Keratinocyte (primary cell): ENCODE measurements at regions not wholly inside any gene's neighbourhood (a gene's known extent, or its start where the extent isn't known, plus 50 kb on each side); places are given as distances from the start of the nearest gene placed in this dataset.

Experiments used
- DNase-seq: peaks from one replicate; pipeline ENCODE4 v3.0.0-alpha.2; 2011; ENCODE audit warnings: low read depth, missing footprints, low spot score
- FAIRE-seq: peaks from 2 replicates; lab custom pipeline; 2011; peaks lifted over from hg19 to GRCh38; lab: Jason Lieb, UNC
- H2AFZ ChIP-seq: 2 replicates; pipeline ENCODE4 v1.6.0; 2012; ENCODE audit warnings: low read length, control low read depth, inconsistent platforms; ENCODE audit not compliant: control insufficient read depth
- H3K27ac ChIP-seq: 2 replicates; pipeline ENCODE4 v1.5.1; 2011; ENCODE audit warnings: low read length; ENCODE audit not compliant: control insufficient read depth, insufficient read depth
- H3K27me3 ChIP-seq: 3 replicates; pipeline ENCODE4 v1.6.0; 2011; ENCODE audit warnings: low read length; ENCODE audit not compliant: control insufficient read depth, insufficient read depth; ENCODE audit errors: extremely low read depth
- H3K36me3 ChIP-seq, 2 experiments: 2 replicates in 1 of 2; 3 replicates in 1 of 2; pipeline ENCODE4 v1.5.1; 2011; ENCODE audit warnings: low read length in 2 of 2, mild to moderate bottlenecking in 1 of 2; ENCODE audit not compliant: control insufficient read depth in 2 of 2, insufficient read depth in 2 of 2; ENCODE audit errors: extremely low read depth in 1 of 2
- H3K4me1 ChIP-seq: 3 replicates; pipeline ENCODE4 v1.5.1; 2011; ENCODE audit warnings: low read length; ENCODE audit not compliant: control insufficient read depth, insufficient read depth; ENCODE audit errors: extremely low read depth
- H3K4me2 ChIP-seq: 3 replicates; pipeline ENCODE4 v1.6.0; 2011; ENCODE audit warnings: low read depth, low read length; ENCODE audit not compliant: control insufficient read depth, insufficient read depth; ENCODE audit errors: extremely low read depth
- H3K4me3 ChIP-seq, 3 experiments: fragments of 200-600 bp in 1 of 3; sonication (generic) in 1 of 3; 2 replicates in 2 of 3; 3 replicates in 1 of 3; pipeline ENCODE4 v1.5.1; 2011 to 2016; ENCODE audit warnings: low read length in 3 of 3, mild to moderate bottlenecking in 3 of 3, control low read depth in 2 of 3, inconsistent platforms in 1 of 3, low read depth in 1 of 3, mixed read lengths in 1 of 3, mixed run types in 1 of 3, moderate library complexity in 1 of 3; ENCODE audit not compliant: control insufficient read depth in 2 of 3, insufficient read depth in 2 of 3; ENCODE audit errors: extremely low read depth in 1 of 3
- H3K79me2 ChIP-seq: 2 replicates; pipeline ENCODE4 v1.6.0; 2012; ENCODE audit warnings: low read length; ENCODE audit not compliant: control insufficient read depth, insufficient read depth
- H3K9ac ChIP-seq: 3 replicates; pipeline ENCODE4 v1.6.0; 2011; ENCODE audit warnings: low read length; ENCODE audit not compliant: control insufficient read depth, insufficient read depth; ENCODE audit errors: extremely low read depth
- H3K9me1 ChIP-seq: 3 replicates; pipeline ENCODE4 v1.6.0; 2011; ENCODE audit warnings: low read length; ENCODE audit not compliant: control insufficient read depth, insufficient read depth; ENCODE audit errors: extremely low read depth
- H3K9me3 ChIP-seq: 2 replicates; pipeline ENCODE4 v1.5.1; 2012; ENCODE audit warnings: low read depth, low read length; ENCODE audit not compliant: control insufficient read depth
- H4K20me1 ChIP-seq: 3 replicates; pipeline ENCODE4 v1.6.0; 2011; ENCODE audit warnings: low read length; ENCODE audit not compliant: control insufficient read depth, insufficient read depth; ENCODE audit errors: extremely low read depth
- EZH2 ChIP-seq: IDR thresholded peaks from one replicate; pipeline ENCODE4 v1.6.1; 2012; ENCODE audit warnings: inconsistent platforms, mild to moderate bottlenecking, low read length, moderate library complexity
- dilution Hi-C: fragments of 300-500 bp; cut with MboI; formaldehyde crosslinking; loops from one replicate; pipeline ENCODE4 v1.7.0; 2020; ENCODE audit warnings: low sequenced_read_pairs; ENCODE audit not compliant: extremely low pct_ligation_motif_present
- TF ChIP-seq, protein P1 (sequence below), 3 experiments: IDR thresholded peaks in 1 of 3; conservative IDR thresholded peaks in 1 of 3; optimal IDR thresholded peaks in 1 of 3; 2 replicates in 2 of 3; 3 replicates in 1 of 3; pipeline versions ENCODE3 to v1.5.1; 2011; ENCODE audit warnings: low read length in 3 of 3, mild to moderate bottlenecking in 3 of 3, moderate library complexity in 2 of 3, control low read depth in 1 of 3, inconsistent platforms in 1 of 3; ENCODE audit not compliant: insufficient read depth in 2 of 3; ENCODE audit errors: extremely low read depth in 1 of 3

DNA sequence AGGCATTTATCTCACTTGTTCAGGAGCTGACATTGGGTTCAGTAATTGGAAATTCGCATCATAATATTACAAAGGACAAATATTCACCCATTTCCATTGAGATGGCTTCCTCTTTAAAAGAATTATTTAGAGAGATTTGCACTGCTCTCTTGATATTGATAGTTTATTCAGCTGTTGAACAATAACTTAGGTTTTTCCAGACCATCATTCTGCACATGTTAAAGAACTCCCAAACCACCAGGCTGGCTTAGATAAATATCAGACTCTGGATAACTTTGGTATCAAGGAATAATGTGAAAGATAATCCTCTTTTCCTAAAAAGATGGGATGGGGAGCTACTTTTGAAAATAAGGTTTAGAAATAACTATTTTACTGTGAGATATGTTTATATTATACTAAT lies 154.0 kb downstream of the GASK1B start:
- H3K27ac ChIP-seq: no peak overlapping the region
- H4K20me1 ChIP-seq: no peaks in the 10 kb centered on the region
- H3K27me3 ChIP-seq: no peaks in the 10 kb centered on the region
- H3K9me3 ChIP-seq: no peaks in the 10 kb centered on the region
- H3K4me1 ChIP-seq: peaks cover 18% of the 10 kb centered on the region
- FAIRE-seq: no peak
- TF ChIP-seq EZH2: no peak
- TF ChIP-seq, protein P1, sequence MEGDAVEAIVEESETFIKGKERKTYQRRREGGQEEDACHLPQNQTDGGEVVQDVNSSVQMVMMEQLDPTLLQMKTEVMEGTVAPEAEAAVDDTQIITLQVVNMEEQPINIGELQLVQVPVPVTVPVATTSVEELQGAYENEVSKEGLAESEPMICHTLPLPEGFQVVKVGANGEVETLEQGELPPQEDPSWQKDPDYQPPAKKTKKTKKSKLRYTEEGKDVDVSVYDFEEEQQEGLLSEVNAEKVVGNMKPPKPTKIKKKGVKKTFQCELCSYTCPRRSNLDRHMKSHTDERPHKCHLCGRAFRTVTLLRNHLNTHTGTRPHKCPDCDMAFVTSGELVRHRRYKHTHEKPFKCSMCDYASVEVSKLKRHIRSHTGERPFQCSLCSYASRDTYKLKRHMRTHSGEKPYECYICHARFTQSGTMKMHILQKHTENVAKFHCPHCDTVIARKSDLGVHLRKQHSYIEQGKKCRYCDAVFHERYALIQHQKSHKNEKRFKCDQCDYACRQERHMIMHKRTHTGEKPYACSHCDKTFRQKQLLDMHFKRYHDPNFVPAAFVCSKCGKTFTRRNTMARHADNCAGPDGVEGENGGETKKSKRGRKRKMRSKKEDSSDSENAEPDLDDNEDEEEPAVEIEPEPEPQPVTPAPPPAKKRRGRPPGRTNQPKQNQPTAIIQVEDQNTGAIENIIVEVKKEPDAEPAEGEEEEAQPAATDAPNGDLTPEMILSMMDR (optimal IDR thresholded peaks at IDR 0.05 in 1 of 3, IDR thresholded peaks at IDR 0.05 in 1 of 3, conservative IDR thresholded peaks at IDR 0.05 in 1 of 3; ENCODE audit: extremely low read depth in 1 of 3, insufficient read depth in 2 of 3, low read length in 3 of 3): no peak
- no peaks in the 10 kb centered on the region for H3K9me1 ChIP-seq
- H3K36me3 ChIP-seq: no peaks in the 10 kb centered on the region
- no peak overlapping the region for H2AFZ ChIP-seq
- no peak overlapping the region for H3K4me3 ChIP-seq
- no peaks in the 10 kb centered on the region for H3K79me2 ChIP-seq
- no peak overlapping the region for H3K4me2 ChIP-seq
- H3K9ac ChIP-seq: no peak overlapping the region
- no peak for DNase-seq
- dilution Hi-C loops: loop anchor here (25.0 kb wide), 1 partner anchor 168 kb away; no protein-coding TSS in a partner anchor

DNA sequence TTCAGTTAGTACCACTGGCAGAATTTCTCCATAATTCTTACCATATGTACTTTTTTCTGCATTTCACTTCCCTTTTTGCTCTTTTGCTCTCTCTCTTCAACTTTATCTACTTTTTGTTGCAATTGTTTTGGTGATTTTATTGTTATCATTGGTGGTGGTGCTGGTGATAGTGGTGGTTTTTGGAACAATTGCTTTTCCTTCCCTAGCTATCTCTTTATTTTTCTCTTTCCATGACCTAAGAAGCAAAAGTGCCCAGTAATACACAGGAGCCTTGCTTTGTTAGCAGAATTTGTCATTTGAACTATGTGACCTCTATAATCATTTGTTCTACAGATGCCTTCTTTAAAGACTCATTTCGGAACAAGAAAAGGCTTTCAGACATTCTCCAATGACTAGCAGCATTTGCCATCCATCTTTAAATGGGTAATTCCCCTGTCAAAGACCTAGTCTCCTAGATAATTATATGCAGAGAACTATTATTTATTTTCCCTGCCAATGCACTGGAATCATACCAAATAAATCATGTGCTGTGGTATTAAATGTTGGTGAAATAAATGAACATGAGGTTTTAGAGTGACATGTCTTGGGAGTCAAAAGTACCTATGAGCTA lies 154.5 kb downstream of the GASK1B start:
- no peaks in the 10 kb centered on the region for H4K20me1 ChIP-seq
- no peak for DNase-seq
- no peaks in the 10 kb centered on the region for H3K27me3 ChIP-seq
- no peak overlapping the region for H3K27ac ChIP-seq
- H3K9me3 ChIP-seq: no peaks in the 10 kb centered on the region
- H3K4me1 ChIP-seq: peaks cover 18% of the 10 kb centered on the region
- H3K36me3 ChIP-seq: no peaks in the 10 kb centered on the region
- H3K9me1 ChIP-seq: no peaks in the 10 kb centered on the region
- no peak overlapping the region for H3K9ac ChIP-seq
- dilution Hi-C loops: loop anchor here (25.0 kb wide), 1 partner anchor 169 kb away; no protein-coding TSS in a partner anchor
- H2AFZ ChIP-seq: no peak overlapping the region
- H3K79me2 ChIP-seq: no peaks in the 10 kb centered on the region
- no peak for FAIRE-seq
- no peak overlapping the region for H3K4me3 ChIP-seq
- TF ChIP-seq EZH2: no peak
- TF ChIP-seq, protein P1 (optimal IDR thresholded peaks at IDR 0.05 in 1 of 3, IDR thresholded peaks at IDR 0.05 in 1 of 3, conservative IDR thresholded peaks at IDR 0.05 in 1 of 3; ENCODE audit: extremely low read depth in 1 of 3, insufficient read depth in 2 of 3, low read length in 3 of 3): no peak
- no peak overlapping the region for H3K4me2 ChIP-seq
